HEK293 (cell line): ENCODE measurements at regions not wholly inside any gene's neighbourhood (a gene's known extent, or its start where the extent isn't known, plus 50 kb on each side); places are given as distances from the start of the nearest gene placed in this dataset.

Experiments used
- CTCF ChIP-seq: fragments of 450-650 bp; formaldehyde crosslinking; IDR thresholded peaks from 2 replicates; pipeline ENCODE4 v1.5.1; 2016; ENCODE audit warnings: missing biosample characterization, missing genetic modification characterization
- MEIS1 ChIP-seq: sonication (generic); formaldehyde crosslinking; IDR thresholded peaks from 2 replicates; pipeline ENCODE4 v1.8.1; 2022; ENCODE audit warnings: missing genetic modification reagents, mild to moderate bottlenecking, borderline replicate concordance
- ZNF670 ChIP-seq: fragments of 450-650 bp; formaldehyde crosslinking; IDR thresholded peaks from 2 replicates; pipeline ENCODE4 v1.5.1; 2016; ENCODE audit warnings: missing biosample characterization, missing genetic modification characterization, low read depth
- TF ChIP-seq, protein P1 (sequence below): fragments of 450-650 bp; formaldehyde crosslinking; IDR thresholded peaks from 2 replicates; pipeline ENCODE4 v1.5.1; 2016; ENCODE audit warnings: missing biosample characterization, missing genetic modification characterization

DNA sequence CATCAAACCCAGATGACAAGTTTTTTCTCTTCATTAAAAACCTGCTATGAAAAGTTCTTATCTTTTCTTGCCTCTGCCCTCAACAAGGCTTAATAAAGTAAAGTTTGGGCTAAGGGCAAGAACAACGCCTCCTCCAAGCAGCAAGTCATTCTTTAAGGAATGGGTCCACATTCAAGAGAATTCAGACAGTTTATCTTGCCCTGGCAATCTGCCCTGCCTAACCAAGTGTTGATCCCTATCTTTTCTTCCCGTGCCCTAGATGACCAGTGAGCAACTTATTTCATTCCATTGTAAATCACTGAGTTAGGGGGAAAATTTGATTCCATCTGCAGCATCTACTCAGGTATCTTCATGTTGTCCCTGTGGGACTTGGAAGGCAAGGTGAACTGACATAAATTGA is 370.3 kb upstream of the DPPA4 start:
- no peak for TF ChIP-seq ZNF670 (tag by site-specific recombination)
- TF ChIP-seq CTCF (tag by site-specific recombination) = no peak
- TF ChIP-seq, protein P1, sequence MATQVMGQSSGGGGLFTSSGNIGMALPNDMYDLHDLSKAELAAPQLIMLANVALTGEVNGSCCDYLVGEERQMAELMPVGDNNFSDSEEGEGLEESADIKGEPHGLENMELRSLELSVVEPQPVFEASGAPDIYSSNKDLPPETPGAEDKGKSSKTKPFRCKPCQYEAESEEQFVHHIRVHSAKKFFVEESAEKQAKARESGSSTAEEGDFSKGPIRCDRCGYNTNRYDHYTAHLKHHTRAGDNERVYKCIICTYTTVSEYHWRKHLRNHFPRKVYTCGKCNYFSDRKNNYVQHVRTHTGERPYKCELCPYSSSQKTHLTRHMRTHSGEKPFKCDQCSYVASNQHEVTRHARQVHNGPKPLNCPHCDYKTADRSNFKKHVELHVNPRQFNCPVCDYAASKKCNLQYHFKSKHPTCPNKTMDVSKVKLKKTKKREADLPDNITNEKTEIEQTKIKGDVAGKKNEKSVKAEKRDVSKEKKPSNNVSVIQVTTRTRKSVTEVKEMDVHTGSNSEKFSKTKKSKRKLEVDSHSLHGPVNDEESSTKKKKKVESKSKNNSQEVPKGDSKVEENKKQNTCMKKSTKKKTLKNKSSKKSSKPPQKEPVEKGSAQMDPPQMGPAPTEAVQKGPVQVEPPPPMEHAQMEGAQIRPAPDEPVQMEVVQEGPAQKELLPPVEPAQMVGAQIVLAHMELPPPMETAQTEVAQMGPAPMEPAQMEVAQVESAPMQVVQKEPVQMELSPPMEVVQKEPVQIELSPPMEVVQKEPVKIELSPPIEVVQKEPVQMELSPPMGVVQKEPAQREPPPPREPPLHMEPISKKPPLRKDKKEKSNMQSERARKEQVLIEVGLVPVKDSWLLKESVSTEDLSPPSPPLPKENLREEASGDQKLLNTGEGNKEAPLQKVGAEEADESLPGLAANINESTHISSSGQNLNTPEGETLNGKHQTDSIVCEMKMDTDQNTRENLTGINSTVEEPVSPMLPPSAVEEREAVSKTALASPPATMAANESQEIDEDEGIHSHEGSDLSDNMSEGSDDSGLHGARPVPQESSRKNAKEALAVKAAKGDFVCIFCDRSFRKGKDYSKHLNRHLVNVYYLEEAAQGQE (tag by site-specific recombination) = no peak
- TF ChIP-seq MEIS1 = no peak
